GM12865 (cell line): ENCODE measurements at regions not wholly inside any gene's neighbourhood (a gene's known extent, or its start where the extent isn't known, plus 50 kb on each side); places are given as distances from the start of the nearest gene placed in this dataset.

Source experiments
- DNase-seq: peaks from one replicate; pipeline ENCODE4 v3.0.0; 2010; ENCODE audit warnings: low read depth
- H3K4me3 ChIP-seq: 2 replicates; pipeline ENCODE4 v1.5.1; 2011; ENCODE audit warnings: mild to moderate bottlenecking, low read depth, low read length, control low read depth
- TF ChIP-seq, protein P1 (sequence below): IDR thresholded peaks from 2 replicates; pipeline ENCODE4 v1.5.1; 2011; ENCODE audit warnings: low read length, control low read depth, low read depth, inconsistent platforms; ENCODE audit not compliant: insufficient read depth; ENCODE audit errors: missing control alignments

DNA sequence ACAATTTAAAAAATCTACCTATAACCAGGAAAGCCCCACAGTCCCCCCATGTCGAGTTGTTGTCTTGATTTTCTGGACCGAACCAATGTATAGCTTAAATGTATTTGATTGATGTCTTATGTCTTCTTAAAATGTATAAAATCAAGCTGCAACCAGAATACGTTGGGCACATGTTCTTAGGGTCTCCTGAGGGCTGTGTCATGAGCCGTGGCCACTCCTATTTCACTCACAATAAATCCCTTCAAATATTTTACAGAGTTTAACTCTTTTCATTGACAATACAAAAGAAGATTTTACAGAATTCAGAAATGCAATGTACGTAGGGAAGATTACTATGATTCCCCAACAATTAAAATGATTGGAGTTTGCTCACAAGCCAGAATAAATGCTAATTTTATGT, 428.7 kb upstream of the RAG2 start:
- DNase-seq: no peak
- TF ChIP-seq, protein P1, sequence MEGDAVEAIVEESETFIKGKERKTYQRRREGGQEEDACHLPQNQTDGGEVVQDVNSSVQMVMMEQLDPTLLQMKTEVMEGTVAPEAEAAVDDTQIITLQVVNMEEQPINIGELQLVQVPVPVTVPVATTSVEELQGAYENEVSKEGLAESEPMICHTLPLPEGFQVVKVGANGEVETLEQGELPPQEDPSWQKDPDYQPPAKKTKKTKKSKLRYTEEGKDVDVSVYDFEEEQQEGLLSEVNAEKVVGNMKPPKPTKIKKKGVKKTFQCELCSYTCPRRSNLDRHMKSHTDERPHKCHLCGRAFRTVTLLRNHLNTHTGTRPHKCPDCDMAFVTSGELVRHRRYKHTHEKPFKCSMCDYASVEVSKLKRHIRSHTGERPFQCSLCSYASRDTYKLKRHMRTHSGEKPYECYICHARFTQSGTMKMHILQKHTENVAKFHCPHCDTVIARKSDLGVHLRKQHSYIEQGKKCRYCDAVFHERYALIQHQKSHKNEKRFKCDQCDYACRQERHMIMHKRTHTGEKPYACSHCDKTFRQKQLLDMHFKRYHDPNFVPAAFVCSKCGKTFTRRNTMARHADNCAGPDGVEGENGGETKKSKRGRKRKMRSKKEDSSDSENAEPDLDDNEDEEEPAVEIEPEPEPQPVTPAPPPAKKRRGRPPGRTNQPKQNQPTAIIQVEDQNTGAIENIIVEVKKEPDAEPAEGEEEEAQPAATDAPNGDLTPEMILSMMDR: no peak
- H3K4me3 ChIP-seq: no peak overlapping the region

DNA sequence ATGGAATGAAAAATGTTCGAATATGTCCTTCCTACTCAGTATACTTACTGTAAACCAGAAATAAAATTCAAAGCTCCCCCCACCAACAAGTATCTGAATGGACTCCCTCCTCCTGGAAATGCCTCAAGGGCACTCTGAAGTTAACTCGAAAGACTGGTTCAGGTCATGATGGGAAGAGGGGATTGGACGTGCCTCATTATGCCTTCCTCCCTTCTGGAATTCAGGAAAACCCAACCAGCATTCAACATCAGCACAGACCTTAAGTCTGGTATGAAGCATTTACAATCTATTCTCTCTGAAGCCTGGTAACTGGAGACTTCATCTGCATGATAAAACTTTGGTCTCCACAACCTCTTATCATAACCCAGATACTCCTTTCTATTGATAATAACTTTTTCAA, 428.3 kb upstream of the RAG2 start:
- TF ChIP-seq, protein P1: no peak
- no peak overlapping the region for H3K4me3 ChIP-seq
- DNase-seq: no peak

DNA sequence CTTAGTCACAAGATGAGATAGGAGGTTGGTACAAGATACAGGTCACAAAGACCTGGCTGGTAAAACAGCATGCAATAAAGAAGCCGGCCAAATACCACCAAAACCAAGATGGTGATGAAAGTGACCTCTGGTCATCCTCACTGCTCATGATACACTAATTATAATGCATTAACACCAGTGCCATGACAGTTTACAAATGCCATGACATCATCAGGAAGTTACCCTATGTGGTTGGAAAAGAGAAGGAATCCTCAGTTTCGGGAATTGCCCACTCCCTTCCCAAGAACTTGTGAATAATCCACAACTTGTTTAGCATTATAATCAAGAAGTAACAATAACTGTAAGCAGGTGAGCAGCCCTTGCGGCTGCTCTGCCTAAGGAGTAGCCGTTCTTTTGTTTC, 408.5 kb upstream of the RAG2 start:
- no peak for DNase-seq
- no peak overlapping the region for H3K4me3 ChIP-seq
- TF ChIP-seq, protein P1: no peak

DNA sequence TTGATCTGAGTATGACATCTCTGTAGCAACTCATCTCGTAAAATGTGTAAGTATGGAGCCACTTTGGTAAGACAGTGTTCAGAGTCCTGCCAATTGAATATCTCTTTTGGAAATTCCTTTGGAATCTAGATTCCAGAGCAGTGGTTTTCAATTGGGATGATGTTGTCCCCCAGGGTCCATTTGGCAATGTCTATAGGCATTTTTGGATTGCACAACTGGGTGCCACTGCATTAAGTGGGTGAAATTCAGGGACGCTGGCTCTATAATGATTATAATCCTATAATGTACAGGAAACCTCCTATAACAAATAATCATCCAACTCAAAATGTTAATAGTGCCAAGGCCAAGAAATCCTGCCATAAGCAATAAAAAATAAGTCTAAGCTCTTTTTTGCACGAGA, 404.8 kb upstream of the RAG2 start:
- no peak overlapping the region for H3K4me3 ChIP-seq
- TF ChIP-seq, protein P1: no peak
- no peak for DNase-seq

DNA sequence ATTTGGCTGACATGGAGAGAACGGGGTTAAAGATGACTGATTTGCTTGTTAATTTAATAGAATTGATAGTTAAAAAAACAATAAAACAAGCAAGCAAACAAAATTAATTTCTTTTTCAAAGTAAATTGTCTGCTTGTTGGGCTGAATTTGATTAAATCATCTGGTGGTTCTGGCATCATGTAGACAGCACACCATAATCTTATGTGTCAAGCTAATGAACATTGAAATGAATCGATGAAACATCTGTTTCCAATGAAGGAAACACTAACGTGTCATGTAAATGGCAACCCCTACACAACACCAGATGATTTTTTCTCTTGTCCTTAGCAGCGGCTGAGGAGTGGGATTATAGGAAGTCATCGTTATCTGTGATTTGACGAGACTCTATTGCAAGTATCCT, 399.6 kb upstream of the RAG2 start:
- no peak for DNase-seq
- TF ChIP-seq, protein P1: no peak
- H3K4me3 ChIP-seq: no peak overlapping the region

DNA sequence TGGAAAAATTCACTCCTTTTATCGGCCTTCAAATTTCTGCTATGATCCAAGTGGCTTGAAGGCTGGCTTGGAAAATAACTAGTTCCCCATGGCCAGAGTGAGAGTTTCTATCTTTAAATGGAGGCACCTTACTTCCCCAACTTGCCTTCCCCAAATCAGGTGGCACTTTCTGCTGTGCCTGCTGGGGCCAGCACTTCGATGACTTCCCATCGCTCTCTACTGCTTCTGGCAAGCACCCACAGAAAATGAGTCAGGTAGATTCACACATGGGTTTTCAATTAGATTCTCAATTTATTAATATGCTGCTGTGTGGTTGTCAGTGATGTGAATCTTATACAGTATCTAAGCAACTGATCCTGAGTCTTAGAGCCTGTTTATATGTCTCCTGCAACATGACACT, 398.8 kb upstream of the RAG2 start:
- TF ChIP-seq, protein P1: no peak
- DNase-seq: no peak
- H3K4me3 ChIP-seq: no peak overlapping the region

DNA sequence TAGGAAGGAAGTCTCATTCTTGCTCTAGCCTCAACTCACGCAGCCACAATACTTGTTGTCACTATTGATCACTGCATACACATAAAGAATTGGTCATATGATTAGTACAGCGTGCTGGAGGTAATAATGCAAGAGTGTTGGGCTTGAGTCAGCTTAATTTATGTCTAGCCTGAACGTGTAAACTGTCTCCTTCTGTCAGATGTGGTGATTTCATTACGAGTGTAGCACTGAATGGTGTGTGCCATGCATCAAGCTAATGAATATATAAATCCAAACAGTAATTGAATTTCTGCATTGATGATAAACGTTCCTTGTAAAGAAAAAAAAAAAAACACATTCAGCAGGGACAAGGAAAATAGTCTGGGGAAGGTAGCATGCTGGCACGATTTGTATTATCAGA, 396.2 kb upstream of the RAG2 start:
- TF ChIP-seq, protein P1: no peak

More for the DNA sequence above, 396.2 kb upstream of the RAG2 start:
- no peak for DNase-seq
- H3K4me3 ChIP-seq: no peak overlapping the region
